SK-N-SH (cell line): ENCODE measurements at regions not wholly inside any gene's neighbourhood (a gene's known extent, or its start where the extent isn't known, plus 50 kb on each side); places are given as distances from the start of the nearest gene placed in this dataset.

Experiments
- CTCF ChIA-PET: fragments of 300-600, 350-600 bp; formaldehyde crosslinking; extraction: SDS; loops from one replicate; lab custom pipeline; 2021; lab: Yijun Ruan, JAX
- POLR2A ChIA-PET: fragments of 350-600 bp; sonication (Branson Sonifier 250); formaldehyde crosslinking; extraction: SDS; loops from one replicate; lab custom pipeline; 2020; ENCODE audit warnings: antibody characterized with exemption, inconsistent platforms; lab: Yijun Ruan, JAX
- DNase-seq: peaks from one replicate; pipeline ENCODE4 v3.0.0; 2012
- H2AFZ ChIP-seq: fragments of 200-600 bp; sonication (generic); 2 replicates; pipeline ENCODE4 v1.8.1; 2016; ENCODE audit warnings: antibody characterized with exemption, mild to moderate bottlenecking, low read depth
- H3F3A ChIP-seq: fragments of 200-600 bp; sonication (generic); replicated peaks from 2 replicates; pipeline ENCODE3; 2016; ENCODE audit warnings: antibody characterized with exemption, mild to moderate bottlenecking; ENCODE audit not compliant: insufficient read depth
- H3K27ac ChIP-seq, 2 experiments: fragments of 200-500 bp in 1 of 2; fragments of 200-600 bp in 1 of 2; sonication (Bioruptor generic) in 1 of 2; sonication (generic), shearing (Covaris generic) in 1 of 2; 2 replicates each; pipeline versions ENCODE4 v1.5.1 to v1.6.1; 2014 to 2016; ENCODE audit warnings: low read depth in 2 of 2, inconsistent platforms in 1 of 2, low read length in 1 of 2, mild to moderate bottlenecking in 1 of 2, mixed read lengths in 1 of 2
- H3K27me3 ChIP-seq: fragments of 200-600 bp; sonication (generic), shearing (Covaris generic); 2 replicates; pipeline ENCODE4 v1.6.1; 2016; ENCODE audit warnings: mixed run types; ENCODE audit not compliant: insufficient read depth
- H3K36me3 ChIP-seq, 2 experiments: fragments of 200-500 bp in 1 of 2; fragments of 200-600 bp in 1 of 2; sonication (Bioruptor generic) in 1 of 2; sonication (generic) in 1 of 2; replicated peaks in 1 of 2; 2 replicates each; pipeline versions ENCODE3 to v1.5.1; 2014 to 2016; ENCODE audit warnings: low read length in 1 of 2, mild to moderate bottlenecking in 1 of 2; ENCODE audit not compliant: insufficient read depth in 2 of 2, control insufficient read depth in 1 of 2
- H3K4me1 ChIP-seq, 2 experiments: fragments of 200-500 bp in 1 of 2; fragments of 200-600 bp in 1 of 2; sonication (Bioruptor generic) in 1 of 2; sonication (generic), shearing (Covaris generic) in 1 of 2; 2 replicates each; pipeline versions ENCODE4 v1.5.1 to v1.6.1; 2014 to 2016; ENCODE audit warnings: low read depth in 1 of 2, low read length in 1 of 2, mixed run types in 1 of 2; ENCODE audit not compliant: insufficient read depth in 2 of 2, control insufficient read depth in 1 of 2
- H3K4me2 ChIP-seq: fragments of 200-600 bp; sonication (generic), shearing (Covaris generic); 2 replicates; pipeline ENCODE4 v1.6.1; 2017; ENCODE audit warnings: mixed run types
- H3K4me3 ChIP-seq, 2 experiments: fragments of 200-500 bp in 1 of 2; fragments of 200-600 bp in 1 of 2; sonication (Bioruptor generic) in 1 of 2; sonication (generic), shearing (Covaris generic) in 1 of 2; 2 replicates each; pipeline versions ENCODE4 v1.5.1 to v1.8.1; 2014 to 2016; ENCODE audit warnings: low read depth in 2 of 2, inconsistent platforms in 1 of 2, low read length in 1 of 2, mild to moderate bottlenecking in 1 of 2, mixed read lengths in 1 of 2, moderate library complexity in 1 of 2
- H3K79me2 ChIP-seq: fragments of 200-600 bp; sonication (generic); 2 replicates; pipeline ENCODE4 v1.8.1; 2017; ENCODE audit warnings: mild to moderate bottlenecking; ENCODE audit not compliant: insufficient read depth
- H3K9ac ChIP-seq: fragments of 200-600 bp; sonication (generic); 2 replicates; pipeline ENCODE4 v1.6.1; 2017; ENCODE audit warnings: mixed run types
- H3K9me2 ChIP-seq: fragments of 200-600 bp; sonication (generic); 2 replicates; pipeline ENCODE4 v1.6.1; 2017; ENCODE audit warnings: mixed run types
- H3K9me3 ChIP-seq: fragments of 200-600 bp; sonication (generic); 2 replicates; pipeline ENCODE4 v1.6.1; 2017; ENCODE audit warnings: mixed run types, mild to moderate bottlenecking, moderate library complexity
- H4K20me1 ChIP-seq: fragments of 200-600 bp; sonication (generic); 2 replicates; pipeline ENCODE4 v1.6.1; 2017; ENCODE audit warnings: mild to moderate bottlenecking, mixed run types; ENCODE audit not compliant: insufficient read depth
- CHD2 ChIP-seq: fragments of 150-350 bp; IDR thresholded peaks from 2 replicates; pipeline ENCODE4 v1.6.1; 2018; ENCODE audit warnings: low read length; ENCODE audit not compliant: partially characterized antibody
- FOSL2 ChIP-seq: IDR thresholded peaks from 2 replicates; pipeline ENCODE4 v1.4.0; 2012; ENCODE audit warnings: low read depth, mild to moderate bottlenecking, moderate library complexity, borderline replicate concordance
- FOXJ3 ChIP-seq: sonication (generic); formaldehyde crosslinking; IDR thresholded peaks from 2 replicates; pipeline ENCODE4 v1.5.1; 2020; ENCODE audit warnings: mild to moderate bottlenecking, missing genetic modification reagents
- FOXM1 ChIP-seq: IDR thresholded peaks from 2 replicates; pipeline ENCODE4 v1.4.0; 2012; ENCODE audit warnings: low read depth, mild to moderate bottlenecking
- GATA2 ChIP-seq: sonication (generic); formaldehyde crosslinking; IDR thresholded peaks from 2 replicates; pipeline ENCODE4 v1.5.0; 2020; ENCODE audit warnings: mild to moderate bottlenecking, missing genetic modification reagents
- MAX ChIP-seq: IDR thresholded peaks from 2 replicates; pipeline ENCODE4 v1.4.0; 2012; ENCODE audit warnings: low read depth
- MEF2A ChIP-seq: IDR thresholded peaks from 2 replicates; pipeline ENCODE4 v1.4.0; 2012; ENCODE audit warnings: low read depth, borderline replicate concordance
- NRF1 ChIP-seq: IDR thresholded peaks from 2 replicates; pipeline ENCODE4 v1.6.1; 2012; ENCODE audit warnings: low read depth, mild to moderate bottlenecking, low read length
- RAD21 ChIP-seq: IDR thresholded peaks from 2 replicates; pipeline ENCODE4 v1.6.1; 2012; ENCODE audit warnings: mild to moderate bottlenecking, low read length
- RFX5 ChIP-seq: IDR thresholded peaks from 2 replicates; pipeline ENCODE4 v1.6.1; 2012; ENCODE audit warnings: mild to moderate bottlenecking, improper control_type of control experiment, low read length
- RXRA ChIP-seq: IDR thresholded peaks from 2 replicates; pipeline ENCODE4 v1.4.0; 2012; ENCODE audit warnings: low read depth, mild to moderate bottlenecking, borderline replicate concordance
- SIN3A ChIP-seq: IDR thresholded peaks from 2 replicates; pipeline ENCODE4 v1.6.1; 2012; ENCODE audit warnings: low read depth, mild to moderate bottlenecking, low read length, moderate library complexity, borderline replicate concordance
- SMC3 ChIP-seq: IDR thresholded peaks from 2 replicates; pipeline ENCODE4 v1.6.1; 2012; ENCODE audit warnings: low read depth, low read length, improper control_type of control experiment
- TAF1 ChIP-seq: IDR thresholded peaks from 2 replicates; pipeline ENCODE4 v1.6.1; 2012; ENCODE audit warnings: low read depth, mild to moderate bottlenecking, low read length, moderate library complexity, borderline replicate concordance
- TEAD4 ChIP-seq: IDR thresholded peaks from 2 replicates; pipeline ENCODE4 v1.4.0; 2012; ENCODE audit warnings: mild to moderate bottlenecking, borderline replicate concordance; ENCODE audit not compliant: insufficient read depth
- USF2 ChIP-seq: fragments of 150-350 bp; IDR thresholded peaks from 2 replicates; pipeline ENCODE4 v1.6.1; 2017; ENCODE audit warnings: antibody characterized with exemption, low read length, low read depth, borderline replicate concordance
- YY1 ChIP-seq: IDR thresholded peaks from 2 replicates; pipeline ENCODE4 v1.4.0; 2012; ENCODE audit warnings: low read depth, mild to moderate bottlenecking
- TF ChIP-seq, protein P1 (sequence below): IDR thresholded peaks from 2 replicates; pipeline ENCODE4 v1.4.0; 2012; ENCODE audit warnings: low read depth, borderline replicate concordance
- TF ChIP-seq, protein P2 (sequence below): IDR thresholded peaks from 2 replicates; pipeline ENCODE4; 2012

- H4K20me1 ChIP-seq, result no peaks in the 10 kb centered on the region
- ChIA-PET POLR2A (no interaction called here), CTCF (no interaction called here)
- H2AFZ ChIP-seq, result no peak overlapping the region
- no peaks in the 10 kb centered on the region for H3K79me2 ChIP-seq
- H3K4me2 ChIP-seq, result no peak overlapping the region
- no peaks in the 10 kb centered on the region for H3F3A ChIP-seq
- no peaks in the 10 kb centered on the region for H3K9me2 ChIP-seq
- H3K9ac ChIP-seq, result no peak overlapping the region
- TF ChIP-seq FOSL2, result no peak
- TF ChIP-seq TAF1, result no peak
- TF ChIP-seq SIN3A, result no peak
- TF ChIP-seq, protein P1, sequence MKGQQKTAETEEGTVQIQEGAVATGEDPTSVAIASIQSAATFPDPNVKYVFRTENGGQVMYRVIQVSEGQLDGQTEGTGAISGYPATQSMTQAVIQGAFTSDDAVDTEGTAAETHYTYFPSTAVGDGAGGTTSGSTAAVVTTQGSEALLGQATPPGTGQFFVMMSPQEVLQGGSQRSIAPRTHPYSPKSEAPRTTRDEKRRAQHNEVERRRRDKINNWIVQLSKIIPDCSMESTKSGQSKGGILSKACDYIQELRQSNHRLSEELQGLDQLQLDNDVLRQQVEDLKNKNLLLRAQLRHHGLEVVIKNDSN, result no peak
- TF ChIP-seq CHD2, result no peak
- no peak for TF ChIP-seq SMC3
- TF ChIP-seq, protein P2, sequence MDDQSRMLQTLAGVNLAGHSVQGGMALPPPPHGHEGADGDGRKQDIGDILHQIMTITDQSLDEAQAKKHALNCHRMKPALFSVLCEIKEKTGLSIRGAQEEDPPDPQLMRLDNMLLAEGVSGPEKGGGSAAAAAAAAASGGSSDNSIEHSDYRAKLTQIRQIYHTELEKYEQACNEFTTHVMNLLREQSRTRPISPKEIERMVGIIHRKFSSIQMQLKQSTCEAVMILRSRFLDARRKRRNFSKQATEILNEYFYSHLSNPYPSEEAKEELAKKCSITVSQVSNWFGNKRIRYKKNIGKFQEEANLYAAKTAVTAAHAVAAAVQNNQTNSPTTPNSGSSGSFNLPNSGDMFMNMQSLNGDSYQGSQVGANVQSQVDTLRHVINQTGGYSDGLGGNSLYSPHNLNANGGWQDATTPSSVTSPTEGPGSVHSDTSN, result no peak
- no peak for DNase-seq
- no peaks in the 10 kb centered on the region for H3K4me1 ChIP-seq
- no peak overlapping the region for H3K27ac ChIP-seq
- no peaks in the 10 kb centered on the region for H3K27me3 ChIP-seq
- no peaks in the 10 kb centered on the region for H3K9me3 ChIP-seq
- H3K36me3 ChIP-seq, result no peaks in the 10 kb centered on the region
- H3K4me3 ChIP-seq, result no peak overlapping the region
Measured at GRCh38 chr6:77354581-77354980, 108.7 kb downstream of the HTR1B start.

- Histone ChIP-seq H2AFZ (no peak overlapping the region), H3K36me3 (no peaks in the 10 kb centered on the region), H4K20me1 (no peaks in the 10 kb centered on the region), H3K9me2 (no peaks in the 10 kb centered on the region), H3K9ac (no peak overlapping the region), H3F3A (no peaks in the 10 kb centered on the region), H3K4me2 (no peak overlapping the region), H3K27me3 (no peaks in the 10 kb centered on the region), H3K79me2 (no peaks in the 10 kb centered on the region), H3K4me3 (no peak overlapping the region), H3K27ac (no peak overlapping the region), H3K9me3 (no peaks in the 10 kb centered on the region; the same call in 1 of the 2 replicates), H3K4me1 (no peaks in the 10 kb centered on the region)
- TF ChIP-seq RFX5 (no peak), CHD2 (no peak), USF2 (no peak), FOXM1 (no peak), MEF2A (no peak), TEAD4 (no peak), FOXJ3 (CRISPR knock-in tag) (no peak), NRF1 (no peak), GATA2 (CRISPR knock-in tag) (no peak), YY1 (no peak), RAD21 (no peak), RXRA (no peak), MAX (no peak)
- TF ChIP-seq, protein P2, result no peak
- no peak for DNase-seq
- ChIA-PET CTCF (no interaction called here), POLR2A (no interaction called here)
Measured at GRCh38 chr6:77353129-77353528, 110.2 kb downstream of the HTR1B start.
